Activated T-cell treated with anti-CD3 and anti-CD28 coated beads, Interleukin-2, amount 50 U/mL, for 48 hours (primary cell): ENCODE measurements at regions not wholly inside any gene's neighbourhood (a gene's known extent, or its start where the extent isn't known, plus 50 kb on each side); places are given as distances from the start of the nearest gene placed in this dataset.
"Not testable (repeated sequence)": the region's sequence is repeated elsewhere in the genome, so short reads cannot be mapped to it uniquely, and the experiment has no call there.

Source experiments
- DNase-seq, 2 experiments: peaks; one replicate each; pipeline ENCODE4 v3.0.0-alpha.2; 2020

GRCh38 chr3:194028434-194029004 lies 107.4 kb upstream of the HES1 start:
- DNase-seq = no peak

- DNase-seq = no peak
Measured at GRCh38 chr3:194029846-194030245, 106.1 kb upstream of the HES1 start.

GRCh38 chr3:194030372-194030771 lies 105.6 kb upstream of the HES1 start:
- DNase-seq = no peak

- no peak for DNase-seq
Measured at GRCh38 chr3:194031349-194031748, 104.6 kb upstream of the HES1 start.

- DNase-seq = no peak
Measured at GRCh38 chr3:194031867-194032635, 103.9 kb upstream of the HES1 start.

- no peak for DNase-seq
Measured at GRCh38 chr3:194032828-194033435, 103.0 kb upstream of the HES1 start.

GRCh38 chr3:194034346-194035336 lies 101.3 kb upstream of the HES1 start:
- no peak for DNase-seq

DNA sequence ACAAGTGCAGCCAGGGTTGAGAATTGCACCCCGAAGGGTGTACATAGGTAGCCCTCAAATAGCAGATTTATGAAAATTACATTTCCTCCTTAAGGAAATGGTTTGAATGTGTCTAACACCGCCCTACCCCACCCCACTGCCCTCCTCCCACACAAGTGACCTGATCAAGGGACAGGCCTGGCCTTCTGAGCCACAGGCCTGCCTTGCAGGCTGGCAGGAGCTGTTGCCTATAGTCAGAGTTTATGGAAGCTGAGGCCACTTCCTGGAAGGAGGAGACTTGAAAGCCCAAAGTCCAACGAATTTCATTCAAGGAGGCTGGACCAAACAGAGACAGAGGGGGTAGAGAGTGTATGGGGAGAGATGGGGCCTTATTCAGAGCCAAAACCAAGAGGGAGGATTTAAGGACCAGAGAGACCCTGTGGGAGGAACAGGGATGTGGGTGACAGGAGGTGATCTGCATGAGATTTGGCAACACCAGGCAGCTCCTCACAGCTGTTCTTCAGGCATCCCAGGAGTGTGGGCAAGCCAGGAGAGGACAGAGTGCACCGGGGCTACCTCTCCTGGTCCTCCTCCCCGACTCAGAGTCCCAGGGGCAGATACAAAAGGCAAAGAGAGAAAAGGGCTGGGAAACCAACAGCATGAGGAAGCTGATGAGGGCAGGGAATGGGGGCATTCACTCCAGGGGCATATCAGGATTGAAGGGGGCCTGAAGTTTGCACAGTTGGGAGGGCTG lies 100.4 kb upstream of the HES1 start:
- no peak for DNase-seq

DNA sequence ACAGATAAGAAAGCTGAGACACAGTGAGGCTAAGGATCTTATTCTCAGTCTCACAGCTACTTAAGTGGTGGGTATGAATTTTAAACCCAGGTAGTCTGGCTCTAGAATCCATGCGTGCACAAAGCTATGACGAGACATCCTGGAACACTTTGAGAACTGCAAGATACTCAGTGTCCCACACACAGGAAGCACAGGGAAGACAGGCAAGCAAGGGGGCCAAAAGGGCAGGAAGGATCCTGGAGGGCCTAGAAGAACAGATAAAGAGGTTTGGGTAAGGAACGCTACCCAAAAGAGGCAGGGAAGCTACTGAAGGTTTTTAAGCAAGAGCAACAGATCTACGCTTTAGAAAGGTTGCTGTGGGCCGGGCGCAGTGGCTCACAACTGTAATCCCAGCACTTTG lies 99.1 kb upstream of the HES1 start:
- DNase-seq = no peak

- DNase-seq = not testable (repeated sequence)
Measured at GRCh38 chr3:194038346-194038745, 97.6 kb upstream of the HES1 start.

GRCh38 chr3:194038960-194039359 lies 97.0 kb upstream of the HES1 start:
- no peak for DNase-seq

GRCh38 chr3:194040516-194041273 lies 95.3 kb upstream of the HES1 start:
- DNase-seq = no peak

- no peak for DNase-seq
Measured at GRCh38 chr3:194042927-194043326, 93.0 kb upstream of the HES1 start.

GRCh38 chr3:194043516-194043915 lies 92.4 kb upstream of the HES1 start:
- no peak for DNase-seq

- no peak for DNase-seq
Measured at GRCh38 chr3:194045289-194045688, 90.7 kb upstream of the HES1 start.

DNA sequence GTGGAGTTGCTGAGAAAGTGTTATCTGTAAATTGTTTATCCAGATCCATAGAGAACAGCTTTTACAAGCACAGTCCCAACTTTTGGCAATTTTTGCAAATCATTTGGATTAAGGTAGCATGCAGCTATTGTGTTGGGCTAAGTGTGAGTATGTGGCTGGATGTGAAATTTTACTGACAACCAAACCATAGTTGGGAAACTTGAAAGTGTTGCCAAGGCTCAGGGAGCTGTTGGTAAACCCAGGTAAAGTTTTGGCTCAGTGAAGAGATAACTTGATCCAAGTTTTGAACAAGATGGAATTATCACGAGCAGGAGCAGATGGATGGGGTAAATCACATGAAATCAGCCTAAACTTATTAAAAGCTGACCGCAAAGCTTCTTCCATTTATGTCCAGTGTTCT lies 90.0 kb upstream of the HES1 start:
- DNase-seq = no peak

GRCh38 chr3:194046531-194046930 lies 89.4 kb upstream of the HES1 start:
- DNase-seq = no peak

DNA sequence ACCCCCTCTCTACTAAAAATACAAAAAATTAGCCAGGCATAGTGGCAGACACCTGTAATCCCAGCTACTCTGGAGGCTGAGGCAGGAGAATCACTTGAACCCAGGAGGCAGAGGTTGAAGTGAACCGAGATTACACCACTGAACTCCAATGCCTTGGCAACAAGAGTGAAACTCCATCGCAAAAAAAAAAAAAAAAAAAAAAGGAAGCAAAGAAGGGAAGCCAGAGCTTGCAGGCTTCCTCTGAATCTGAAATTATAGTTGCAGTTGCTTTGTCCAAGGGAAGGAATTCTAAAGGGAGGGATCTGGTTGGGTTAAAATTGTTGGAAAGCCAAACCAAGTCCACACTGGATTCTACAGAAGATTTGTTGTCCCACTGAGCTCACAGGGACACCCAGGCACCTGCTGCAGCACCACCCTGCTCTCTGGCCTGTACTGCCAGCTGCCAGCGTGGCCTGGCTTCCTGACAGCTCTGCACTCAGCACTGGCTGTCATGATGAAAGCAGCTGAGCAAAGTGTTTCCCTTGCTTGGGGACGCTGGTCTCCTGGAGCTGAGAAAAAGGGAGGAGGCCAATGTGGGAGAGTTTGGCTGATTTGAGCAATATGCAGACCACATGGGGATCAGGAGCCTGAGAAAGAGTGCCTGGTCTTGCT lies 88.8 kb upstream of the HES1 start:
- DNase-seq = no peak

- DNase-seq = no peak
Measured at GRCh38 chr3:194049394-194049793, 86.6 kb upstream of the HES1 start.

GRCh38 chr3:194050782-194051320 lies 85.1 kb upstream of the HES1 start:
- DNase-seq = no peak
